Stimulated activated CD8-positive, alpha-beta memory T cell treated with anti-CD3 and anti-CD28 coated beads, Interleukin-7, amount 100 ng/mL, for 48 hours (primary cell): ENCODE measurements at regions not wholly inside any gene's neighbourhood (a gene's known extent, or its start where the extent isn't known, plus 50 kb on each side); places are given as distances from the start of the nearest gene placed in this dataset.

Experiments
- DNase-seq, 2 donors: peaks; one replicate each; pipeline ENCODE4 v3.0.0-alpha.2; 2020; ENCODE audit warnings: low read depth in 1 of 2; ENCODE audit errors: extremely low read depth in 1 of 2

DNA sequence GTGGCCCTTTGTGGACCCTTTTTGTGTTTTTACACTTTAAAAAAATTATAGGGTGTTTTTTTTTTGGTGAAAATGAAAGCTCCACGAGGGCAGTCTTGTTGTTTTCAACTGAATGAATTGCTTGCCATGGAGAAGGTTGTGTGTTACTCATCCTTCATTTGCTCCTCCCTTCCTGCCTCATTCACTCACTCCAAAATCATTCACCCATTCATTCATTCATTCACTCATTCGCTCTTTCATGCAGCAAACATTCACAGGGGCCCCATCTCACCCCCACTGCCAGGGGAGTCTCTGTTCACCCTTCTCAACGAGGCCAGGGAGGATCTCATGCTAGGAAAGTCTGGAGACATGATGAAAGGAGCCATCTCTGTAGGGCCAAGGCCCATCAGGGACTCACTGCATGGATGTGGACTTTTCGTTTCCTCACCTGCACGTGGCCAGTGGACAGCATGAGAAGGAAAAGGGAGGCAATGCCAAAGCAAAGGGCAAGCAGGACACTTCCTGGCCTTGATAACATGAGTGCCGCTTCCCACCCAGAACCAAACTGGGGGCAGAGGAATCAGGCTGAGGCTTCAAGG lies 62.8 kb upstream of the COL13A1 start:
- DNase-seq, result no peak

DNA sequence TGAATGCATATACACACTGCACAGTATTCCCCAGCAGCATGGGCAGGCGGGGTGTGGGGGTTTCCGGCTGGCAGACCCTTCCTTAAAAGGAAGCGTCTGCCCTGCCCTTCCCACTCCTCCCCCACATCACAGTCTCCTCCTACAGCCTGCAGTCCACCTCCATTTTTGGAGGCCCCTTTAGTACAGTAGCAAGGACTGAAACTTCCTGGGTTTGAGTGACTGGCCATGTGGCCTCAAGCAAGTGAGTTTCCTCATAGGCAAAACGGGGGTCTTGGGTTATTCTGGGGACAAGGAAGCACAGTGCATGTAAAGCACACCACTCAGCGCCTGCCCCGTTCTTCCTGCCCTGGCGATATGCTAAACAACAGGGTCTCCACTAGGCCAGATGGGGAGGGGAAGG lies 62.1 kb upstream of the COL13A1 start:
- DNase-seq, result no peak

DNA sequence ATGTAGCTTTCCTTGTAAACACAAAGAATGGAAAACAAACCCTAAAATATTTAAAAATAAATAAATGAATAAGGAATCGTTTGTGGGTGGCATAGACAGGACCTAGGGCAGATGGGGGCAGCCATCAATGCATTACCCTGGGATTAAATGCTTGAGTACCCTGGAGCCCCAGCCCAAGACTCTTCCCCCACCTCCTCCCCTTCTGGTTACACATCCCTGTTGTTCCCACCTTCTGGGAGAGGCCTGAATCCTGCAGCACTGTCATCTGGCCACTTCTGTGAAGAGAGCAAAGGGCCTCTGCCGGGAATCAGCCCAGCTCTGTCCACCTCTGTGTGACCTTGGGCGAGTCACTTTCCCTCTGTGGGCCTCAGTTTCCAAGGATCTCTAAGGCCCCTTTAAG lies 61.6 kb upstream of the COL13A1 start:
- DNase-seq, result no peak

DNA sequence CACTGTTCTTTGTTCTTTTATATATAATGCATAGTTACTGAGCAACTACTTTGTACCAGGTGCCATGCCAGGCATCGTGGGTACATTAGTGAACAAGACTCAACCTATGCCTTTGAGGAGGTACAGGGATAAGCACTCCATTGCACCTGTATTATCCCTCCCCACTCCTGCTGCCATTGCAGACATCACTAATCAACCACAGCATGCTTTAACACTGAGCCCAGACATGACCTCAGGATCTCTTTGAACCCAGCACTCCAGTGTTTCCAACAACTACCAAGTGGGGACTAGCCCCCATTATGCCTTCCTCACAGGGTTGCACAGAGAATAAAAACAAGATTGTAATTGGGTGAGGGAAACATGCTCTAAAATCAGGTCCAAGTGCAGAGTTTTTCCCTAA lies 60.5 kb upstream of the COL13A1 start:
- no peak for DNase-seq

DNA sequence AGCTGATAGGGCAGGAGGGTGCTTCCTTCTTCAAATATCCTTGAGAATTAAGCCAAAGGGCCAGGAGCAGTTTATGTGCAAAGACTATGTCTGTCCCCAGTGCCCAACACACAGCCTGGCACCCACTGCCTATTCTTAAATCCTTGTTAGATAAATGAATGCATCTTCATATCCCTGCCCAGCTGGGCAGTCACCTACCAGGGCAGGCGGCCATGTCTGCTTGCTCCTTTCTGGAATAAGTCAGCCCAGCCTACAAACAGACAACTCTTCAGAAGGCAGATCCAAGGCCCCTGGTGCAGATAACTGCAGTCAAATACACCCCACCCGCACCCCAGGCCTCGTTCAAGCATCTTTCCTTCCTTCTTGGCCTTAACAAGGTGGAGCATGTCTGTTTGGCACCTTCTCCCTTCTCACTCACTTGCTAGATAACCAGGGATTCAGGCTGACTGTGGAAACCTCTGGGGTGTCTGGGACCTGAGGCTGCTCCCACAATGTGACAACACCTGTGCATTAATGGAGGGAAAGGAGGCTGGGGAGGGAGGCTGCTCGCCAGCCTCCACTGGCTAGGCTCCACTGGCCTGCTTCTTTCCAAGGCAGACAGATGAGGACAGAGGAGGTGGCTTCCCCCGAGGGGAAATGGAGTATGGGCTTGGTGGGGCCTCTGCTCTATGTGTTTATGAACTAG lies 59.9 kb upstream of the COL13A1 start:
- DNase-seq, result no peak

DNA sequence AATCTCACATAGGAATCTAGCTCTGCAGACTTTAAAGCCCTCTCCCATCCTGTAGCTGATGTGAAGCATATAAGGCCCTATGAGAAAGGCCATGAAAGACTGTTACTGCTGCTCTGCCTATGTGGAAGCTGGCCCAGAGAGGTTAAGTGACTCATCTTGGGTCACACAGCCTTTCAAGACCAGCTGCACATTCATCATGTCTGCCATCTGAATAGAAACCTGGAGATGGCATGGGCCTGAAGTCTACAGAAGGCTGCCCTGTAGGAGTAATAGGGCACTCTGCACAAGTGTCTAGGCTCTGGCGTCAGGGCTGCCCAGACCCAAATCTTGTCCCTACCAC lies 59.4 kb upstream of the COL13A1 start:
- no peak for DNase-seq

DNA sequence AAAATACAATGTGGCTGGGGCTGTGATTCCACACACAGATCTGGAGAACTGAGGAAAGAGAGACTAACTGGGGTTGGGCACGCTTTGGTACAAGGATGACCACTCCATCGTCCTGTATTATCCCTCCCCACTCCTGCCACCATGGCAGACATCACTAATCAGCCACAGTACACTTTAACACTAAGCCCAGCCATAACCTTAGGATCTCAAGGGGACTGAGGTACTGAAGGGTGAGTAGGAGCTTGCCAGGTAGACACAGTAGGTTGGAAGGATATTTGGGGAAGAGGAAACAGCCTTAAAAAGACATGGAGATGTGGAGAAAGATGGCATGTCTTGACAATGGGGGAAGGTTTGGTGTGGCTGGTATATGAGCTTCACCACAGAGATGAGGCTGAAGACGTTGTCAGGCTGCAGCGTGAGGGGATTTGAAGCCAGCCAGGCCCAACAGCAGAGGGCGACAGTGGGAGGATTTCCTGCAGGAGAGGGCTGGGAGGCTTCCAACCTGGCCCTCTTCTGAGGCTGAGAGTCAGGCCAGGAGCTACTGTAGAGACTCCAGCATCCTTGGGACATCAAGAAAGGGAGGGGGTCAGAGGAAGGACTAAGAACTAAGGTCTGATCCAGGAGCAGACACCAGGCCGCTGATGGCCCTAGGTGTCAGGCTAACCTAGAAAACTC lies 58.6 kb upstream of the COL13A1 start:
- no peak for DNase-seq

DNA sequence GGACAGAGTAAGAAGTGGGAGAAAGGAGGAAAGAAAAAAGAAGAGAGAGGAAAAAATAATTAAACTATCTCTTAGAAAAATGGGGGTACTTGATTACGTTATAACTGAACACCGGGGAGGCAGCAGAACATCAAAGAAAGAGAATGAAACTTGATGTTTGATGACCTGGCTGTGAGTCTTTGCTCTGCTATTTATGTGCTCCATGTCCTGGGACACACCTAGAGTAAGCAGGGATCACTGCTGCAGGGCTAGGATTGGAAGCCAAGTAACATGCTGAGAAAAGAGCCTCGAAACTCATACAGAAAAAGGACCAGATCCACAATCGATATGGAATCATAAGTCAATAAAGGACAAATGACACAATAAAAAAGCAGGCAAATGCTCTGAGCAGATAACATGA lies 56.7 kb upstream of the COL13A1 start:
- no peak for DNase-seq

DNA sequence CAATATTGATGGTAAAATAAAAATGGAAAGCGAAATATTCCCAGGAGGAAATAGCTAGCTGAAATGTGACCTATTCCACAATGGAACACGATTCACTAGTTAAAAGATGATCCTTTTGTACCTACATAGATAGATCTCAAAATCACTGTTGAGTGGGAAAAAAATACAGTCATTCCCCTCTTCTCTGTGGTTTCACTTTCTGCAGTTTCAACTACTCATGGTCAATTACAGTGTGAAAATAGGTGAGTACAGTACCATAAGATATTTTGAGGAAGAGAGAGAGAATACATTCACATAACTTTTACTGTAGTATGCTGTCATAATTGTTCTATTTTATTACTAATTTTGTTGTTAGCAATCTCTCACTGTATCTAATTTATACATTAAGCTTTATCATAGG lies 56.0 kb upstream of the COL13A1 start:
- DNase-seq, result no peak

DNA sequence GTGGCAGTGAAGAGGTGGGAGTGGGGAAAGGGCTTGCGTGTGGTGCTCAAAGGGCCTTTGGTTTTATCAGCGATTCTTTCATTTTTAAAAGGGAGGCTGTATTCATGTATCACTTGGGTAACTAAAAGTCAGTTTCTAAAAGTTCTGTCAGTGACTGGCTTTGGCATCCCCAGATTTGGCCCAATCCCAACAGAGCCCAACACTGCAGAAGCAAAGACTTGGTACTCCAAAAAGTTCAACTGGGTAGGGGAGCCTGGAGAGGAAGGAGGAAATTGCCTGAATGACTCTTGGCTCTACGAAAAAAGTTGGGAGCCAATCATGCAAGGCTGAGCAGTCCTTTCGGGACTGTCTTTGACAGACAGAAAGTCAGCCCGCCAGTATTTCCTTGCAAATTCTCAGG lies 54.5 kb upstream of the COL13A1 start:
- DNase-seq, result no peak

DNA sequence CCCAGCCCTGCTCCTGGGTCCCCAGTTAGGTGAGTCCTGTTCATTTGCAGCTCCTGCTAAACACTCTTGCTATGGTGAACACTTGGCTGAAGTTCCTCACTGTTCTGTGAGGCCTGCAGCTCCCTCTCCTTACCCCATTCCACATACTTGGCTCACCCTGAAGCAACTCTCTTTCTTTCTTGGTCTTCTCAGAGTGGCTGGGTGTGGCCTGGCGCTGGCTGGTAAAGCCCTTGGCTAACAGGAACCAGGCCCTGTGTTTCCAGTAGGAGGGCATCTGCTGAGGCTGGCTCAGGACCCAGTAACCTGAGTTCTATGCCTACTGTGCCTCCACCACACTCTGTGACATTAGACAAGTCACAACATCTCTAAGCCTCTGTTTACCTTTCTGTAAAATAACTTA lies 53.1 kb upstream of the COL13A1 start:
- DNase-seq, result no peak

DNA sequence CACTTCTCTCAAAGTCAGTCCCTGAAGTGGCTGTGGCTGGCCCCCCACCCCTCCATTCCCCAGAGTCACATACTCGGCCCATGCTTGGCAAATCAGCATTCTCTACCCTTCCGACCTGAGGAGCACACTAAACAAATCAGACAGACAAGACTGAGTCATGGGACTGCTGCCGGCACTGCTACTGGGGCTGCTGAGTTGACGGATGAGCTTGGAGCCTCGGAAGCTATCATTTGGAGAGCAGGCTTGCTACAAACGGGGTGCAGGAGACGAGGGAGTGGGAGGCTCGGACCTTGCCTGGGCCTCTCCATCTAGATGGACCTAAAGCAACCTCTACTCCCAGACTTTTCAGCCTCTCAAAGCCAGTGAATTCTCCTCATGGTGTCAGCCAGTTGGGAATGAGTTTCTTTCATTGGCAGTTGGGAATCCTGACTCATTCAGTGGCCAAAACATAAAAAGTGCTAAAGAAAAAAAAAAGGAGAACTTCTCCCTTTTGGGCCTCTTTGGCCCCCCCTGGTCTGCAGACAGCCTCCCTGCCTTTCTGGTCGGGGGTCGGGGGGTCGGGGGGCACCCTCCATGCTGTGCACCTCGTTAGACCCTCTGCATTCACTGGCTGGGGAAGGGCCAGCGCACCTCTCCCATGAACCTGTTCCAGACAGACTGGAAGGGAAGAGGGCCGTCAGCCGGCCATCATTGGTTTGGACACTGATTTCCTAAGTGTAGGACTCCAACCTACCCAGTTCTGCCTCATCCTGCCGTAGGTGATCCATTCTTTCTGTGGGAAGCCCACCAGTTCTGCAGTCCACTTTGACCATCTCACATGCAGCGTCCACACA lies 52.3 kb upstream of the COL13A1 start:
- no peak for DNase-seq

DNA sequence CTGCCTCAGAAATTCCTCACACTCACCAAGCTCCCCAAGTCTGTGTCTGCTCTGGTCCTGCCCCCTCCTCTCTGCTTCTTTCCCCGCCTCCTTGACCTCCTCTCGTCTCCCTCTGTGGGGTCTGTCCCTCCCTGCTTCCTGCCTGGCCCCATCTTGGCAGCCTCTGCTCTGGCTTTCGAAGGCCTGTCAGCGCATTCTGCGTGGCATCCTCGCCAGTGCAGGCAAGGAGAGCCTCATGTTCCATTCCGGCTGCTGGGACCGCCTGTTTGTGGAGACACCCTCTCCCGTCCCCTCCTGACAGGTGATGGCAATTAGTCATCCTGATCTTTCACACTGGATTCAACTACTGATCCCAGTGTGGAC lies 51.7 kb upstream of the COL13A1 start:
- no peak for DNase-seq

DNA sequence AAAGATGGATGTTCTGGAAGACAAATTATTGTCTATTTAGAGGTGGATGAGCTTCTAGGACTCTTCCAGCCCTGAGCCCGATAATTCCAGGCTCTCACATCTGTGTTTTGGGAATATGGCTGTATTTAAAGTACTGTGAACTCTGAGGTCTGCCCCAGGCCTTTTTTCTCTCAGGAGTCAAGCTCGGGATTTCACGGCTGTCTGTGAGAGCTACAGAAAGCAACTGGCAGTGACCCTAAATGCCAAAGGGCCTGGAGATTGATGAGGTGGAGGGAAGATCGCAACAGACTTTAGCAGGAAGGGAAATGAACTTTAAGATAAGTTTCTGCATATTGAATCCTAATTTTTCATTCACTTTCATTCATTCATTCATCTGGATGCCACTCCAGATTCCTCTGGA lies 51.0 kb upstream of the COL13A1 start:
- no peak for DNase-seq

DNA sequence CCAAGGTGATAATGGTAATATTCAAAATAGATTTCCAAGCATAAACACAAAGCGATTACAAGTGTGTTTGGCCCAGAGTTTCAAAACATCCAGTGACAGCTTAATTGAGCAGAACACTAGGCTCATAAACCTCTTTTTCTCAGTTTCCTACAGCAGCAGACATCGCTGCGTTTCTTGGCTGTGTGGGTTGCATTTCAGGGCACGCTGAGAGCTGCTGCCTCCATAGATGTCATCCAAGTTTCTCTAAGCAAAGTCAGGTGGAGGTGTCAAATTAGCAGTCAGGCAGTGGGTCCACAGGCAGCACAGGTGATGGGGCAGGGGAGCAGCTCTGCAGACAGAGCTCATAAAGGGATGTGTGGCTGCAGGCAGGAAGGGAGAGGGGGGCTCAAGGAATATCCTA lies 50.5 kb upstream of the COL13A1 start:
- DNase-seq, result no peak
